ENCODE measurements at regions not wholly inside any gene's neighbourhood (a gene's known extent, or its start where the extent isn't known, plus 50 kb on each side); places are given as distances from the start of the nearest gene placed in this dataset.

- TF ChIP-seq CTCF (IDR thresholded peaks at IDR 0.05), result no peak
- no peak for TF ChIP-seq POLR2A (IDR thresholded peaks at IDR 0.05)
Observed at GRCh38 chr4:187470061-187470460, 525.5 kb upstream of the ZFP42 start.
